GM12872 (cell line): ENCODE measurements at regions not wholly inside any gene's neighbourhood (a gene's known extent, or its start where the extent isn't known, plus 50 kb on each side); places are given as distances from the start of the nearest gene placed in this dataset.

Source experiments
- TF ChIP-seq, protein P1 (sequence below): IDR thresholded peaks from 3 replicates; pipeline ENCODE4 v1.5.1; 2011; ENCODE audit warnings: low read depth, mild to moderate bottlenecking, low read length, moderate library complexity; ENCODE audit not compliant: insufficient read depth

DNA sequence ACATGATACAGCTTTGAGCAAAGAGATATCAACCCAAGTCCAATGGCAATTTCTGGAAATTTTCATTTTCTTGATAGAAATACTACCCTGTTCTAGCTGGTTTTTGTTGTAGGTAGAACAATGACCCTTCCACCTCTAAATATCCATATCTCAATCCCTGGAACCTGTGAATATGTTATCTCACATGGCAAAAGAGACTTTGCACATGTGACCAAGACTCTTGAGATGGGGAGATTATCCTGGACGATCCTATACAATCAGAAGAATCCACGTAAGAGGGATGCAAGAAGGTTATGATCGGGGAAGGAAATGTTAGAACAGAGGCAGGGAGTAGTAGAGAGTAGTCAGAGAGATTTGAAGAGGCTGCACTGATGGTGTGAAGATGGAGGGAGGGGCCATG, 124.9 kb downstream of the CCDC71L start:
- TF ChIP-seq, protein P1, sequence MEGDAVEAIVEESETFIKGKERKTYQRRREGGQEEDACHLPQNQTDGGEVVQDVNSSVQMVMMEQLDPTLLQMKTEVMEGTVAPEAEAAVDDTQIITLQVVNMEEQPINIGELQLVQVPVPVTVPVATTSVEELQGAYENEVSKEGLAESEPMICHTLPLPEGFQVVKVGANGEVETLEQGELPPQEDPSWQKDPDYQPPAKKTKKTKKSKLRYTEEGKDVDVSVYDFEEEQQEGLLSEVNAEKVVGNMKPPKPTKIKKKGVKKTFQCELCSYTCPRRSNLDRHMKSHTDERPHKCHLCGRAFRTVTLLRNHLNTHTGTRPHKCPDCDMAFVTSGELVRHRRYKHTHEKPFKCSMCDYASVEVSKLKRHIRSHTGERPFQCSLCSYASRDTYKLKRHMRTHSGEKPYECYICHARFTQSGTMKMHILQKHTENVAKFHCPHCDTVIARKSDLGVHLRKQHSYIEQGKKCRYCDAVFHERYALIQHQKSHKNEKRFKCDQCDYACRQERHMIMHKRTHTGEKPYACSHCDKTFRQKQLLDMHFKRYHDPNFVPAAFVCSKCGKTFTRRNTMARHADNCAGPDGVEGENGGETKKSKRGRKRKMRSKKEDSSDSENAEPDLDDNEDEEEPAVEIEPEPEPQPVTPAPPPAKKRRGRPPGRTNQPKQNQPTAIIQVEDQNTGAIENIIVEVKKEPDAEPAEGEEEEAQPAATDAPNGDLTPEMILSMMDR: no peak

DNA sequence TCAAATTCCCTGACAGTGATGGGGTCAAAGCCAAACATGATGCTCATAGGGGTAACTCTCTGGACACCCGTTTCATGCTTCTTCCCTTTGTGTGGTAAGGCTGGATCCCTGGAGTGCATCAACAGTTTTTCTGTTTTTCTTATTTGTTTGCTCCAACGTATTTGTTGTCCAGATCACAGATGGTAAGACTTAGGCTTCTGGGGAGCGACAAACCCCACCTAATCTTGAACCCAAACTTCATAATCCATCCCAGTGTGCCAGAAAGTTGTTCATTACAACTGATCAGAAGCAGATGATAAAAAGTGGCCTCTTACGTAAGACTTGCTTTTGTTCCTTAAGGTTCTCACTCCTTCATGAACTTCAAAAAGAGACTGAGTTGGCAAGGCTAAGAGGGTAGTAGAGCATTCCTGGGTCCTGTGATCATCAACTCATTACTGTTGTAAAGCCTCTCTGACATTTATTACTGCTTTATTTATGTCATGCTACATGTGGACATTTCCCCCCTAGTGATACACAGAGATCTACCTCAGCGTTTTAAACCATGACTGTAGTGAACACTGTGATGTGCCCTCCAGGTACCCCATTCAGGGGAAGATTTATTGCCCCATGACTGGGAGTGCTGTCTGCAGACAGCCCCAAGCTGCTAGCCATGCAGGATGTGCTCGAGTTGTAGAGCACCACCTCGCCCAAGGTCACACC, 125.6 kb downstream of the CCDC71L start:
- TF ChIP-seq, protein P1: no peak

DNA sequence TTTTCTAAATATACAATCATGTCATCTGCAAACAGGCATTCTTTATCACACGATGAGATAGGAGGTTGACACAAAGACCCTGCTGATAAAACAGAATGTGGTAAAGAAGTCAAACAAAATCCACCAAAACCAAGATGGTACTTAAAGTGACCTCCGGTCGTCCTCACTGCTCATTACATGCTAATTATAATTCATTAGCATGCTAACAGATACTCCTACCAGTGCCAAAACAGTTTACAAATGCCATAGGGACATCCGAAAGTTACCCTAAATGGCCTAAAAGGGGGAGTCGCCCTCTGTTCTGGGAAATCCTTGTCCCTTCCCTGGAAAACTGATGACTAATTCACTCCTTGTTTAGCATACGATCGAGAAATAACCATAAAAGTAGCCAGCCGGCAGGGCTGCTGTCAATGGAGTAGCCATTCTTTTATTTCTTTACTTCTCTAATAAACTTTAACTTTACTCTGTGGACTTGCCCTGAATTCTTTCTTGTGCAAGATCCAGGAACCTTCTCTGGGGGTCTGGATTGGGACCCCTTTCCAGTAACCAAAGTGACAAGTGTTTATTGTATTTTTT, 126.6 kb downstream of the CCDC71L start:
- TF ChIP-seq, protein P1: no peak

DNA sequence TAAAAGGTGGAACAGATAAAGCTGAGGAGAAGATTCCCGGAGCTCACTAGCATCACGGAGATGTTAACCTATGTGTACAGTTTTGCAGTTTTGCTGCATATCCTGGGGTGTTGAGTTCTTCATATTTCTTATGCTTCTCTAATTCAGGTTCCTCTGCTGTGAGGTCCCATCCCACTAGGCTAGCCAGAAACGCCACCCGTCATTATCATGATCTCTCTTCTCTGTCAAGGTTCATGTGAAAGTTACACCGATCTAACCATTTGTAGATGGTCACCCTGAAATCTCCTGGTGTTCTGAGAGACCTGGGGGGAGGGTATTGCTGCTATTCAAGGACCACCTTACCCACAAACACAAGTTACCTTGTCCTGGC, 136.3 kb downstream of the CCDC71L start:
- TF ChIP-seq, protein P1: no peak

DNA sequence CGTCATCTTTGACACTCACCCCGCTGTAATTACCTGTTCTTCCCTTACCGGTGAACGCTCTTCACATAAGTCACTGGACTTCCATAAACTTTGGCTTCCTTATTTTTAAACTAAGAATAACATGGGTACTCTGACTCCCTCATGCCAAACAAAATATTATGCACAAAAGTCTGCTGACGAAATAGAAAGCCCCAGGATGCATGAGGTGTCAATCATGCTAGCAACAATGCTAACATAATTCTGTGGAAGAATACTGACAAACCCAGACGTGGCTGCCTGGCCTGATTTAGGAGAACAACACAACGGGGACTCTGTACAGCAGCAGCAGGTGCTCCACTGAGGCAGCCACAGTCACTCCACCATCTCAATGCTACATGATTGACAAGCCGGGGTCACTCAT, 137.5 kb downstream of the CCDC71L start:
- TF ChIP-seq, protein P1: no peak

DNA sequence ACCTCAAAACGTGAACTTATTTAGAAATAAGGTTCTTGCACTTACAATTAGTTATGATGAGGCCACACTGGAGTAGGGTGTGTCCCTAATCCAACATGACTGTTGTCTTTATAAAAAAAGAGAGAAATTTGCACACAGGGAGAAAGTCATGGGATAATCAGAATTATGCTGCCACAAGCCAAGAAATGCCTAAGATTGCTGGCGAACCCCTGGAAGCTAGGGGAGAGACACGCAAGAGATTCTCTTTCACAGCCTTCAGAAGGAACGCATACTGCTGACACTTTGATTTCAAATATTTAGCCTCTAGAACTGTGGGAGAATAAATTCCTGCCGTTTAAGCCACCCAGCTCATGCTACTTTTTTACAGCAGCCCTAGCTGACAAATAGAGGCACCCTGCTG, 138.3 kb downstream of the CCDC71L start:
- TF ChIP-seq, protein P1: no peak

DNA sequence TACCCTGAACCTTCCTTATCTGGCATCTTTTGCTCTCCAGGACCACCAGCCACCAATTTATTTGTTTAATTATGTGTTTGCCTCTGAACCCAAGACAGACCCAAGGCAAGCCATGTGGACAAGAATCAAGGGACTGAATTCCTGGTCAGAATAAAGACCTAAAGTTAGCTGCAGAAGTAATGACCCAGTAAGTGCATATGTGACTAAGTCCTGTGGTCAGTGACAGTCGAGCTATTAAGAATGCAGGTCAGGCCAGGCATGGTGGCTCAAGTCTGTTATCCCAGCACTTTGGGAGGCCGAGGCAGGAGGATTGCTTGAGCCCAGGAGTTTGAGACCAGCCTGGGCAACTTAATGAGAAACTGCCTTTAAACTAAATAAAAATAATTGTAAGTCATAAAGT, 139.4 kb downstream of the CCDC71L start:
- TF ChIP-seq, protein P1: no peak
